PC-9 (cell line): ENCODE measurements at regions not wholly inside any gene's neighbourhood (a gene's known extent, or its start where the extent isn't known, plus 50 kb on each side); places are given as distances from the start of the nearest gene placed in this dataset.

Source experiments
- EZH2 ChIP-seq: fragments of 200-600 bp; sonication (generic); IDR thresholded peaks from 2 replicates; pipeline ENCODE4 v1.8.0; 2017; ENCODE audit warnings: antibody characterized with exemption, low read depth
- TF ChIP-seq, protein P1 (sequence below): fragments of 200-600 bp; sonication (generic); conservative IDR thresholded peaks from 2 replicates; pipeline ENCODE4 v1.6.1; 2017; ENCODE audit warnings: mixed run types, antibody characterized with exemption, mild to moderate bottlenecking, moderate library complexity

DNA sequence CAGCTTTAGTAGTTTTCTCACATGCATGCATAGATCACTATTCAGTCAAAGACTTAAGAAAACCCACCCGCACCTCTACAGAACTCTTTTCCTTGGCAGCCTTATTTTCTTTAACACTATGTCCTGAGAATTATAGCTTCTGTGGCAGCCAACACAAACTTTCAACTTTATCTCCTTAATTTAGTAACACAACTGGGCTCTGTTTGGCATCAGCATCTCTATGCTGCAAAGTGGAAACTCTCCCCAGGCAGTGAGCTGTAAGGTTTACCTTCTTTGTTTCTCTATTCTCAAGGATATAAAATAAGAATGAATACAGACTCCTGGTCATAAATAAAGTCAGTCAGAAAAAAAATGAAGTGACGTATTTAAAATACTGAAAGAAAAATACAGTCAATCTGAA, 115.2 kb upstream of the PPP1R9A start:
- TF ChIP-seq, protein P1, sequence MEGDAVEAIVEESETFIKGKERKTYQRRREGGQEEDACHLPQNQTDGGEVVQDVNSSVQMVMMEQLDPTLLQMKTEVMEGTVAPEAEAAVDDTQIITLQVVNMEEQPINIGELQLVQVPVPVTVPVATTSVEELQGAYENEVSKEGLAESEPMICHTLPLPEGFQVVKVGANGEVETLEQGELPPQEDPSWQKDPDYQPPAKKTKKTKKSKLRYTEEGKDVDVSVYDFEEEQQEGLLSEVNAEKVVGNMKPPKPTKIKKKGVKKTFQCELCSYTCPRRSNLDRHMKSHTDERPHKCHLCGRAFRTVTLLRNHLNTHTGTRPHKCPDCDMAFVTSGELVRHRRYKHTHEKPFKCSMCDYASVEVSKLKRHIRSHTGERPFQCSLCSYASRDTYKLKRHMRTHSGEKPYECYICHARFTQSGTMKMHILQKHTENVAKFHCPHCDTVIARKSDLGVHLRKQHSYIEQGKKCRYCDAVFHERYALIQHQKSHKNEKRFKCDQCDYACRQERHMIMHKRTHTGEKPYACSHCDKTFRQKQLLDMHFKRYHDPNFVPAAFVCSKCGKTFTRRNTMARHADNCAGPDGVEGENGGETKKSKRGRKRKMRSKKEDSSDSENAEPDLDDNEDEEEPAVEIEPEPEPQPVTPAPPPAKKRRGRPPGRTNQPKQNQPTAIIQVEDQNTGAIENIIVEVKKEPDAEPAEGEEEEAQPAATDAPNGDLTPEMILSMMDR: no peak
- no peak for TF ChIP-seq EZH2
